Thyroid gland (tissue), 4 donors: ENCODE measurements at regions not wholly inside any gene's neighbourhood (a gene's known extent, or its start where the extent isn't known, plus 50 kb on each side); places are given as distances from the start of the nearest gene placed in this dataset.

Experiments
- CTCF ChIP-seq, 6 experiments: fragments of 200-600 bp in 3 of 6; fragments of 450-650 bp in 3 of 6; sonication (generic) in 3 of 6; IDR thresholded peaks; one replicate each; pipeline ENCODE4 v1.5.1; 2016 to 2019; ENCODE audit warnings: antibody characterized with exemption in 6 of 6, mild to moderate bottlenecking in 2 of 6, inconsistent platforms in 1 of 6, moderate library complexity in 1 of 6
- POLR2A ChIP-seq, 2 donors: fragments of 450-650 bp; IDR thresholded peaks; one replicate each; pipeline ENCODE4 v1.6.1; 2017; ENCODE audit warnings: antibody characterized with exemption in 2 of 2, mild to moderate bottlenecking in 2 of 2, moderate library complexity in 1 of 2

GRCh38 chr7:89607792-89608191, 546.5 kb upstream of the STEAP1 start:
- TF ChIP-seq CTCF (IDR thresholded peaks at IDR 0.05) (no peak), POLR2A (IDR thresholded peaks at IDR 0.05) (no peak)
